GM12878 (cell line): ENCODE measurements at regions not wholly inside any gene's neighbourhood (a gene's known extent, or its start where the extent isn't known, plus 50 kb on each side); places are given as distances from the start of the nearest gene placed in this dataset.

Source experiments
- ATAC-seq: fragments of 200-7000 bp; cut with Tn5 transposase; 3 replicates; pipeline ENCODE4 v1.9.1; 2020; ENCODE audit warnings: mild to moderate bottlenecking, moderate library complexity
- BruUV-seq: library from RNA; stranded (reverse); fragments of 400-500 nt; replicated peaks from 2 replicates; lab custom pipeline; 2021; lab: Mats Ljungman, UMichigan
- CTCF ChIA-PET: fragments of 300-600 bp; sonication (Branson Sonifier 250); formaldehyde crosslinking; extraction: SDS; loops from one replicate; lab custom pipeline; 2021; ENCODE audit warnings: inconsistent platforms; lab: Yijun Ruan, JAX
- POLR2A ChIA-PET: fragments of 350-600 bp; formaldehyde crosslinking; extraction: SDS; loops from one replicate; lab custom pipeline; 2021; ENCODE audit warnings: inconsistent platforms; lab: Charles Lee
- RAD21 ChIA-PET: fragments of 300-600 bp; sonication (Branson Sonifier 250); formaldehyde crosslinking; loops from one replicate; lab custom pipeline; 2023; ENCODE audit warnings: antibody characterized with exemption; ENCODE audit not compliant: unreplicated experiment; lab: Charles Lee
- SMC1A ChIA-PET: fragments of 300-600 bp; sonication (Branson Sonifier 250); formaldehyde crosslinking; loops from one replicate; lab custom pipeline; 2023; ENCODE audit not compliant: unreplicated experiment, uncharacterized antibody; lab: Charles Lee
- DNase-seq: peaks from one replicate; pipeline ENCODE4 v3.0.0-alpha.2; 2011; ENCODE audit warnings: low read depth, low spot score
- FAIRE-seq: peaks from 3 replicates; lab custom pipeline; 2011; peaks lifted over from hg19 to GRCh38; lab: Jason Lieb, UNC
- H2AFZ ChIP-seq: 2 replicates; pipeline ENCODE4 v1.6.0; 2011; ENCODE audit warnings: low read depth, low read length, control low read depth; ENCODE audit not compliant: control insufficient read depth
- H3K27ac ChIP-seq: 2 replicates; pipeline ENCODE4 v1.5.1; 2011; ENCODE audit warnings: control low read depth; ENCODE audit not compliant: control insufficient read depth, insufficient read depth
- H3K27me3 ChIP-seq, 2 experiments: replicated peaks in 1 of 2; 2 replicates each; pipeline versions ENCODE4 v1.6.0 to v1.6.1; 2011; ENCODE audit warnings: low read length in 1 of 2; ENCODE audit not compliant: control insufficient read depth in 2 of 2, insufficient read depth in 2 of 2
- H3K36me3 ChIP-seq, 2 experiments: 2 replicates each; pipeline ENCODE4 v1.5.1; 2011; ENCODE audit warnings: low read length in 1 of 2; ENCODE audit not compliant: control insufficient read depth in 2 of 2, insufficient read depth in 2 of 2
- H3K4me1 ChIP-seq: 2 replicates; pipeline ENCODE4 v1.6.1; 2011; ENCODE audit warnings: mild to moderate bottlenecking, low read length, moderate library complexity, mixed read lengths; ENCODE audit not compliant: control insufficient read depth, insufficient read depth
- H3K4me2 ChIP-seq: 2 replicates; pipeline ENCODE4 v1.6.0; 2011; ENCODE audit warnings: control low read depth; ENCODE audit not compliant: control insufficient read depth, insufficient read depth
- H3K4me3 ChIP-seq: fragments of 200-600 bp; sonication (generic); 2 replicates; pipeline ENCODE4 v1.5.1; 2016
- H3K79me2 ChIP-seq: 2 replicates; pipeline ENCODE4 v1.6.0; 2011; ENCODE audit warnings: low read length; ENCODE audit not compliant: control insufficient read depth, insufficient read depth
- H3K9ac ChIP-seq: 2 replicates; pipeline ENCODE4 v1.8.0; 2011; ENCODE audit warnings: low read length, control low read depth, mixed read lengths; ENCODE audit not compliant: control insufficient read depth, insufficient read depth
- H3K9me3 ChIP-seq: replicated peaks from 3 replicates; pipeline ENCODE4 v1.5.1; 2011; ENCODE audit warnings: mild to moderate bottlenecking, low read length; ENCODE audit not compliant: control insufficient read depth, insufficient read depth
- H4K20me1 ChIP-seq: 2 replicates; pipeline ENCODE4 v1.6.0; 2011; ENCODE audit not compliant: control insufficient read depth, insufficient read depth
- BACH1 ChIP-seq: fragments of 450-650 bp; IDR thresholded peaks from 2 replicates; pipeline ENCODE4 v1.6.1; 2017; ENCODE audit warnings: mild to moderate bottlenecking, borderline replicate concordance
- BHLHE40 ChIP-seq, 2 experiments: fragments of 450-650 bp in 1 of 2; IDR thresholded peaks; 2 replicates each; pipeline ENCODE4 v1.6.1; 2011 to 2017; ENCODE audit warnings: low read depth in 2 of 2, borderline replicate concordance in 1 of 2, improper control_type of control experiment in 1 of 2, low read length in 1 of 2, mild to moderate bottlenecking in 1 of 2
- CREM ChIP-seq: IDR thresholded peaks from 2 replicates; pipeline ENCODE4 v1.6.1; 2014; ENCODE audit warnings: antibody characterized with exemption, low read depth
- ESRRA ChIP-seq: IDR thresholded peaks from 2 replicates; pipeline ENCODE4 v1.6.1; 2012; ENCODE audit warnings: mild to moderate bottlenecking, low read length, improper control_type of control experiment
- IRF4 ChIP-seq: IDR thresholded peaks from 2 replicates; pipeline ENCODE4 v1.6.1; 2011; ENCODE audit warnings: low read depth, low read length
- KAT2A ChIP-seq: conservative IDR thresholded peaks from 2 replicates; pipeline ENCODE4 v1.6.1; 2011; ENCODE audit warnings: low read depth, low read length; ENCODE audit not compliant: control insufficient read depth
- NFYB ChIP-seq: IDR thresholded peaks from 2 replicates; pipeline ENCODE4 v1.6.1; 2011; ENCODE audit warnings: low read depth, mild to moderate bottlenecking, low read length, improper control_type of control experiment, moderate library complexity; ENCODE audit not compliant: insufficient read depth
- PAX5 ChIP-seq: IDR thresholded peaks from 2 replicates; pipeline ENCODE4 v1.6.1; 2011; ENCODE audit warnings: low read depth, low read length, borderline replicate concordance
- SP1 ChIP-seq: IDR thresholded peaks from one replicate; pipeline ENCODE4 v1.6.1; 2011; ENCODE audit warnings: low read depth, low read length
- WGBS: methylation state at CpG from one replicate; pipeline ENCODE4 v1.1.6; 2016; ENCODE audit warnings: low lambda C conversion rate; ENCODE audit not compliant: insufficient replicate concordance, insufficient coverage; ENCODE audit errors: missing lambda C conversion rate; 5-methylcytosine and 5-hydroxymethylcytosine counted together
- in situ Hi-C: fragments of 300-500 bp; cut with MboI; formaldehyde crosslinking; loops from 9 replicates; pipeline ENCODE4 v1.14.3; 2018; ENCODE audit warnings: mixed read lengths
- intact Hi-C: fragments of 100-400 bp; cut with micrococcal nuclease; formaldehyde crosslinking; loops from one replicate; pipeline ENCODE4 v1.14.2; 2022; ENCODE audit not compliant: unreplicated experiment
- TF ChIP-seq, protein P1 (sequence below): fragments of 450-650 bp; IDR thresholded peaks from 2 replicates; pipeline ENCODE4 v1.6.1; 2017; ENCODE audit warnings: mild to moderate bottlenecking, low read depth, inconsistent platforms; ENCODE audit not compliant: poor library complexity, severe bottlenecking
- TF ChIP-seq, protein P2 (sequence below): IDR thresholded peaks from 2 replicates; pipeline ENCODE4 v1.6.1; 2012; ENCODE audit warnings: mild to moderate bottlenecking, low read depth, low read length

DNA sequence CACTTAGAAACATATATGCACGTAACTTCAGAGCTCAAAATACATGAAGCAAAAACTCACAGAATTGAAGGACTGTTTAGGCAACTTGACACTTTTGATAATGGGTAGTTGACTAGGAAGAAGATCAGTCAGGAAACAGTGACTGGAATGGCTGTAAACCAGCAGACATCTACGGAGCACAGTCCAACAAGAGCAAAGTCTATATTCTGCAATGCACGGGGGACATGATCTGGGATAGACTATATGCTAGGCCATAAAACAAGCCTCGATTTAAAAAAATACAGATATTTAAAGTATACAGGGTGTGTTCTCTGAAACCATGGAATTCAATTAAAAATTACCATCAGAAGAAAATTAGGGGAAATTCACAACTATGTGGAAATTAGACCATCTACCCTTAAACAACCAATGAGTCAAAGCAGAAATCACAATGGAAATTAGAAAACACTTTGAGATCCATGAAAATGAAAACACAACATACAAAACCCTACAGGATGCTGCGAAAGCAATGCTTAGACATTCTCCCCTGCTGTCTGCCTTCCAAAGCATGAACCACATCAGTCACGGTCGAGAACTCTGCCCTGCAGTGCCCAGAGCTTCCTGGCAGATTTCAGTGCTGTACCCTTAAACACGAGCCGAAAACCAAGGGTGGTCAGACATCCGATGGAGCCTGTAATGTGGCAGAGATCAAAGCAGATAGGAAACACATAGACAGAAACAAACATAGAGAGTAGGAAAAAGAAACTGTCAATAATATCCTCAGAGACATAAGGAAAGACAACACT, 651.9 kb upstream of the HS6ST1 start (continued):
- TF ChIP-seq, protein P1, sequence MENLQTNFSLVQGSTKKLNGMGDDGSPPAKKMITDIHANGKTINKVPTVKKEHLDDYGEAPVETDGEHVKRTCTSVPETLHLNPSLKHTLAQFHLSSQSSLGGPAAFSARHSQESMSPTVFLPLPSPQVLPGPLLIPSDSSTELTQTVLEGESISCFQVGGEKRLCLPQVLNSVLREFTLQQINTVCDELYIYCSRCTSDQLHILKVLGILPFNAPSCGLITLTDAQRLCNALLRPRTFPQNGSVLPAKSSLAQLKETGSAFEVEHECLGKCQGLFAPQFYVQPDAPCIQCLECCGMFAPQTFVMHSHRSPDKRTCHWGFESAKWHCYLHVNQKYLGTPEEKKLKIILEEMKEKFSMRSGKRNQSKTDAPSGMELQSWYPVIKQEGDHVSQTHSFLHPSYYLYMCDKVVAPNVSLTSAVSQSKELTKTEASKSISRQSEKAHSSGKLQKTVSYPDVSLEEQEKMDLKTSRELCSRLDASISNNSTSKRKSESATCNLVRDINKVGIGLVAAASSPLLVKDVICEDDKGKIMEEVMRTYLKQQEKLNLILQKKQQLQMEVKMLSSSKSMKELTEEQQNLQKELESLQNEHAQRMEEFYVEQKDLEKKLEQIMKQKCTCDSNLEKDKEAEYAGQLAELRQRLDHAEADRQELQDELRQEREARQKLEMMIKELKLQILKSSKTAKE, result no peak
- no peak for TF ChIP-seq PAX5
- no peak for TF ChIP-seq BHLHE40 (IDR thresholded peaks at IDR 0.05; ENCODE audit: borderline replicate concordance in 1 of 2, low read depth in 2 of 2, low read length in 1 of 2)

- SMC1A ChIA-PET, result no interaction called here
- CTCF ChIA-PET, result no interaction called here
- RAD21 ChIA-PET, result no interaction called here
- Histone ChIP-seq H3K79me2 (no peaks in the 10 kb centered on the region), H3K36me3 (no peaks in the 10 kb centered on the region), H3K9me3 (no peaks in the 10 kb centered on the region), H3K4me1 (no peaks in the 10 kb centered on the region), H4K20me1 (no peaks in the 10 kb centered on the region), H3K9ac (no peak overlapping the region), H3K4me3 (no peak overlapping the region), H3K4me2 (no peak overlapping the region), H2AFZ (no peak overlapping the region), H3K27ac (no peak overlapping the region), H3K27me3 (no peaks in the 10 kb centered on the region)
- TF ChIP-seq SP1 (no peak), KAT2A (no peak), IRF4 (no peak), ESRRA (no peak), BACH1 (no peak), NFYB (no peak), CREM (no peak)
- TF ChIP-seq, protein P2, sequence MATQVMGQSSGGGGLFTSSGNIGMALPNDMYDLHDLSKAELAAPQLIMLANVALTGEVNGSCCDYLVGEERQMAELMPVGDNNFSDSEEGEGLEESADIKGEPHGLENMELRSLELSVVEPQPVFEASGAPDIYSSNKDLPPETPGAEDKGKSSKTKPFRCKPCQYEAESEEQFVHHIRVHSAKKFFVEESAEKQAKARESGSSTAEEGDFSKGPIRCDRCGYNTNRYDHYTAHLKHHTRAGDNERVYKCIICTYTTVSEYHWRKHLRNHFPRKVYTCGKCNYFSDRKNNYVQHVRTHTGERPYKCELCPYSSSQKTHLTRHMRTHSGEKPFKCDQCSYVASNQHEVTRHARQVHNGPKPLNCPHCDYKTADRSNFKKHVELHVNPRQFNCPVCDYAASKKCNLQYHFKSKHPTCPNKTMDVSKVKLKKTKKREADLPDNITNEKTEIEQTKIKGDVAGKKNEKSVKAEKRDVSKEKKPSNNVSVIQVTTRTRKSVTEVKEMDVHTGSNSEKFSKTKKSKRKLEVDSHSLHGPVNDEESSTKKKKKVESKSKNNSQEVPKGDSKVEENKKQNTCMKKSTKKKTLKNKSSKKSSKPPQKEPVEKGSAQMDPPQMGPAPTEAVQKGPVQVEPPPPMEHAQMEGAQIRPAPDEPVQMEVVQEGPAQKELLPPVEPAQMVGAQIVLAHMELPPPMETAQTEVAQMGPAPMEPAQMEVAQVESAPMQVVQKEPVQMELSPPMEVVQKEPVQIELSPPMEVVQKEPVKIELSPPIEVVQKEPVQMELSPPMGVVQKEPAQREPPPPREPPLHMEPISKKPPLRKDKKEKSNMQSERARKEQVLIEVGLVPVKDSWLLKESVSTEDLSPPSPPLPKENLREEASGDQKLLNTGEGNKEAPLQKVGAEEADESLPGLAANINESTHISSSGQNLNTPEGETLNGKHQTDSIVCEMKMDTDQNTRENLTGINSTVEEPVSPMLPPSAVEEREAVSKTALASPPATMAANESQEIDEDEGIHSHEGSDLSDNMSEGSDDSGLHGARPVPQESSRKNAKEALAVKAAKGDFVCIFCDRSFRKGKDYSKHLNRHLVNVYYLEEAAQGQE, result no peak
- FAIRE-seq, result no peak
- WGBS, result 5% methylated on average over 4 of the region's 4 CpGs
- no TSS peak for BruUV-seq
- in situ Hi-C loops, result no loop called here
- intact Hi-C loops, result no loop called here
- DNase-seq, result no peak
- no peak for ATAC-seq
- POLR2A ChIA-PET, result no interaction called here
These were observed 654.9 kb upstream of the HS6ST1 start for GRCh38 chr2:128973566-128973965.
